Colonic mucosa (tissue), 4 donors: ENCODE measurements at regions not wholly inside any gene's neighbourhood (a gene's known extent, or its start where the extent isn't known, plus 50 kb on each side); places are given as distances from the start of the nearest gene placed in this dataset.

ENCODE experiments used
- DNase-seq: peaks from one replicate; pipeline ENCODE4 v3.0.0-alpha.2; 2020
- H3K27ac ChIP-seq: fragments of 200-600 bp; one replicate; pipeline ENCODE4 v1.8.0; 2021
- H3K27me3 ChIP-seq: fragments of 200-600 bp; one replicate; pipeline ENCODE4 v1.8.0; 2021
- H3K36me3 ChIP-seq: fragments of 200-600 bp; one replicate; pipeline ENCODE4 v1.8.0; 2021
- H3K4me1 ChIP-seq: fragments of 200-600 bp; one replicate; pipeline ENCODE4 v1.8.0; 2021; ENCODE audit warnings: mild to moderate bottlenecking
- H3K4me3 ChIP-seq: fragments of 200-600 bp; one replicate; pipeline ENCODE4 v1.8.0; 2021
- H3K9ac ChIP-seq, 2 donors: one replicate each; pipeline ENCODE4 v1.7.0; 2013; ENCODE audit warnings: control low read depth in 2 of 2, low read depth in 2 of 2, low read length in 2 of 2
- H3K9me3 ChIP-seq: fragments of 200-600 bp; one replicate; pipeline ENCODE4 v1.8.0; 2021
- intact Hi-C: fragments of 100-400 bp; cut with DNase I; formaldehyde crosslinking; loops from one replicate; pipeline ENCODE4 v1.14.1; 2022
- TF ChIP-seq, protein P1 (sequence below): fragments of 200-600 bp; IDR thresholded peaks from one replicate; pipeline ENCODE4 v1.8.0; 2022; ENCODE audit warnings: antibody characterized with exemption, mild to moderate bottlenecking
- donor health status: healthy.
- donor health status: DM: no; HTN: no; CAD: no.
- donor health status: DM: no; HTN: no; CAD: no.

DNA sequence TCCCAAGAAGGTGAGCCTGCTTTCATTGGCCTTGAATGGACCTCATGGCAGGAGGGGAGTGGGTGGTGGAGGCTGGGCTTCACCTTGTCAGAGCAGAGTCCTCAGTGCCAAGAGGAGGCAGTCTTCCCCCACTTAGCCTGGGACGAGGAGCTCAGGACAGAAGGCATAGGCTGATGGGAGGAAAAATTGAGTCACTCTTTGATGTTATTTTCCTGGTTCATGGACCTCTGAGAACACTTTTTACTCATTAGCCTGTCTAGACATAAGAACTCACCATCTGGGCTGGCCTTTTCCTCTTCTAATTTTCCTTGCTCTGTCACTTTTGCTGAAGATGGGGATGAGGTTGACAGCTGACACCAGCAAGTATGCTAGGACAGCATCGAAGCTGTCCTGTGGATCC is 225.7 kb upstream of the TNP1 start:
- TF ChIP-seq, protein P1, sequence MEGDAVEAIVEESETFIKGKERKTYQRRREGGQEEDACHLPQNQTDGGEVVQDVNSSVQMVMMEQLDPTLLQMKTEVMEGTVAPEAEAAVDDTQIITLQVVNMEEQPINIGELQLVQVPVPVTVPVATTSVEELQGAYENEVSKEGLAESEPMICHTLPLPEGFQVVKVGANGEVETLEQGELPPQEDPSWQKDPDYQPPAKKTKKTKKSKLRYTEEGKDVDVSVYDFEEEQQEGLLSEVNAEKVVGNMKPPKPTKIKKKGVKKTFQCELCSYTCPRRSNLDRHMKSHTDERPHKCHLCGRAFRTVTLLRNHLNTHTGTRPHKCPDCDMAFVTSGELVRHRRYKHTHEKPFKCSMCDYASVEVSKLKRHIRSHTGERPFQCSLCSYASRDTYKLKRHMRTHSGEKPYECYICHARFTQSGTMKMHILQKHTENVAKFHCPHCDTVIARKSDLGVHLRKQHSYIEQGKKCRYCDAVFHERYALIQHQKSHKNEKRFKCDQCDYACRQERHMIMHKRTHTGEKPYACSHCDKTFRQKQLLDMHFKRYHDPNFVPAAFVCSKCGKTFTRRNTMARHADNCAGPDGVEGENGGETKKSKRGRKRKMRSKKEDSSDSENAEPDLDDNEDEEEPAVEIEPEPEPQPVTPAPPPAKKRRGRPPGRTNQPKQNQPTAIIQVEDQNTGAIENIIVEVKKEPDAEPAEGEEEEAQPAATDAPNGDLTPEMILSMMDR = no peak
- Histone ChIP-seq H3K27ac (no peak overlapping the region), H3K36me3 (no peaks in the 10 kb centered on the region), H3K4me3 (no peak overlapping the region), H3K9me3 (no peaks in the 10 kb centered on the region), H3K27me3 (no peaks in the 10 kb centered on the region), H3K4me1 (no peaks in the 10 kb centered on the region), H3K9ac (no peak overlapping the region)
- no peak for DNase-seq
- intact Hi-C loops = no loop called here

DNA sequence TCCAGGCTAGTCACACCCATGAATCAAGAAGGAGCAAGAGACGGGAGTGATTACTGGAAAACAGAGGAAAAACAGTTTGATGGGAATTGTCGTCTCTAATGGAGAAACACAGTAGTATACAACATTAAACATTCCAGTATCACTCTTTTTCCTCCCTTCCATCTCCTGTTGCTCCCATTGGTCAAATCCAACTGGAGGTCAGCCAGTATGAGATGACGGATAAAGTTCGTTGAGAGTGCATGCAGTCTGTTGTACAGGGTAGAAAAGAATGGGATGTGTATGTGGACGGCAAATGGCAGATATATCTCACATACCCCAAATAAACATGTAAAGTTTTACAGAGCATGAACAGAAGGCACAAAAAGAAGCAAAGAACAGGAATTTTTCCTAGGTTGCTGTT is 221.9 kb upstream of the TNP1 start:
- intact Hi-C loops = no loop called here
- Histone ChIP-seq H3K4me3 (no peak overlapping the region), H3K27ac (no peak overlapping the region), H3K9ac (no peak overlapping the region), H3K4me1 (no peaks in the 10 kb centered on the region), H3K27me3 (no peaks in the 10 kb centered on the region), H3K36me3 (no peaks in the 10 kb centered on the region), H3K9me3 (no peaks in the 10 kb centered on the region)
- DNase-seq = no peak
- TF ChIP-seq, protein P1 = no peak

DNA sequence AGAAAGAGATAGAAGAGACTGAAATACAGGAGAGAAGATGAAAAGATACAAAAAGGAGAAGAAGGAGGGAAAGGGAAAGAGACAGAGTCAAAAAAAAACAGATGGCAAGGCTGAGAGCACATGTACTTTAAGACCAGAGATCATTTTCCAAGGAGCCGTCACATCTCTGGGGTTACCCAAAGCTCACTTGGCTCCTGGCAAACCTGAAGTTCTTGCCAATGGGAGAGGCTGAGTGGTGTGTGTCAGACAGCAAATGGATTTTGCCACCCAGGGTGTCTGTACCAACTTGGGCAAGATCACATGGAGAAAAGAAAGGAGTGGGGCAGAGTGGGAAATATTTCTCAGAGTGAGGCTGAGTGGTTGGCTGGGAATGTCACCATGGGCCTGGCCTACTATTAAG is 219.3 kb upstream of the TNP1 start:
- Histone ChIP-seq H3K27me3 (no peaks in the 10 kb centered on the region), H3K27ac (no peak overlapping the region), H3K4me3 (no peak overlapping the region), H3K4me1 (no peaks in the 10 kb centered on the region), H3K36me3 (no peaks in the 10 kb centered on the region), H3K9ac (no peak overlapping the region), H3K9me3 (no peaks in the 10 kb centered on the region)
- intact Hi-C loops = no loop called here
- TF ChIP-seq, protein P1 = no peak
- DNase-seq = no peak

DNA sequence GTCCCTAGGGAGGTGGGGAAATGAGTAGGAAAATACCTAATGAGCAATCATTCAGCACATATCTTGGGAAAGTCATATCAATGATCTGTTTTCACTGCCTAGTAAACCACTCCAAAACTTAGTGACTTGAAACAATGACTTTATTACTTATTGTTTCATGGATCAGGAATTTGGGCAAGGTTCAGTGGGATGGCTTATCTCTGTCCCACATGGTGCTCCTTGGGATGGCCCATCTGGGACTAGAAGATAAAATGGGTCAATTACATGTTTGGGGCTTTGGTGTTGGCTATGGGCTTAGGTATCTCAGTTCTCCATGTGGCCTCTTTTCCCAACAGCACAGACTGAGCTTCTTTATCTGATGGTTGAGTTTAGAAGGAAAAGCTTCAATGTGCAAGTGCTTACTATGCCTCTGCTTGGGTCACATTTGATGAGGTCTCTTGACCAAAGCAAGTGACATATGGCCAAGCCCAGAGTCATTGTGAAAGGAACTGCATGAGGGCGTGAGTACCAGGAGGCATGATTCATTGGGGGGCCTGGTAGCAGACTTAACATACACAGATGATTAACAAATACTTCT is 218.1 kb upstream of the TNP1 start:
- Histone ChIP-seq H3K27me3 (no peaks in the 10 kb centered on the region), H3K4me3 (no peak overlapping the region), H3K4me1 (no peaks in the 10 kb centered on the region), H3K9ac (no peak overlapping the region), H3K36me3 (no peaks in the 10 kb centered on the region), H3K27ac (no peak overlapping the region), H3K9me3 (no peaks in the 10 kb centered on the region)
- intact Hi-C loops = no loop called here
- TF ChIP-seq, protein P1 = no peak
- DNase-seq = no peak

DNA sequence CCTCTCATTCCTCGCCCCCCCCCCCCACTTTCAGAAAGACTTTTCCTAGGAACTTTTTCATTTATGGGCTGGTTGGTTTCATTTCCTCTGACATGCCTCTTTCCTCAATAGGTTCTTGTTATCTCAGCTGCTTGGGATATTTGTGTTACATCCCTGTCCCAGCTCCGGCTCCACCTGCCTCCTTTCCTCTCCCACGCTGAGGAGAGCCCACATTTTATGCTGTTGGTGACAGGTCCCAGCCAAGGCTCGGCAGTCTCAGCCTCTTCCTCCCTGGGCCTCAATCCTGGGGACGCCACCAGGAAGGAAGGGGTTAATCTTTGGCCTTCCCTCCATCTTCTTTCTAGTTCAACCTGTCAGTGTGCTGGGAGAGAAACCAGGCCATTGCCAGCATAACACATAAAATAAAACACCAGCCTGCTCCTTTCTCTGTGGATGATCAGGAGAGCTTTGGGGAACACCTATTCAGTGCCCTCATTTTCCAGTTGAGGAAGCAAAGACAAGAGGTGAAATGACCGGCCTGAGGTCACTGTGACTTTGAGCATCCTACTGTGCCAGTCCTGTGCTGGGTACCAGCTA is 216.9 kb upstream of the TNP1 start:
- Histone ChIP-seq H3K27ac (no peak overlapping the region), H3K4me3 (no peak overlapping the region), H3K36me3 (no peaks in the 10 kb centered on the region), H3K27me3 (no peaks in the 10 kb centered on the region), H3K9ac (no peak overlapping the region), H3K4me1 (no peaks in the 10 kb centered on the region), H3K9me3 (no peaks in the 10 kb centered on the region)
- intact Hi-C loops = no loop called here
- DNase-seq = no peak
- TF ChIP-seq, protein P1 = no peak
